SU-DHL-6 (cell line): ENCODE measurements at regions not wholly inside any gene's neighbourhood (a gene's known extent, or its start where the extent isn't known, plus 50 kb on each side); places are given as distances from the start of the nearest gene placed in this dataset.

Experiments used
- CTCF ChIP-seq: fragments of 200-600 bp; sonication (generic); IDR thresholded peaks from one replicate; pipeline ENCODE4 v1.5.1; 2017; ENCODE audit warnings: antibody characterized with exemption, mild to moderate bottlenecking, low read length, moderate library complexity; ENCODE audit not compliant: insufficient read depth, poor library complexity, severe bottlenecking
- EZH2phosphoT487 ChIP-seq: fragments of 200-600 bp; sonication (generic), shearing (Covaris generic); conservative IDR thresholded peaks from 2 replicates; pipeline ENCODE4 v1.6.1; 2018; ENCODE audit warnings: mild to moderate bottlenecking, antibody characterized with exemption, low read length, moderate library complexity, mixed read lengths

DNA sequence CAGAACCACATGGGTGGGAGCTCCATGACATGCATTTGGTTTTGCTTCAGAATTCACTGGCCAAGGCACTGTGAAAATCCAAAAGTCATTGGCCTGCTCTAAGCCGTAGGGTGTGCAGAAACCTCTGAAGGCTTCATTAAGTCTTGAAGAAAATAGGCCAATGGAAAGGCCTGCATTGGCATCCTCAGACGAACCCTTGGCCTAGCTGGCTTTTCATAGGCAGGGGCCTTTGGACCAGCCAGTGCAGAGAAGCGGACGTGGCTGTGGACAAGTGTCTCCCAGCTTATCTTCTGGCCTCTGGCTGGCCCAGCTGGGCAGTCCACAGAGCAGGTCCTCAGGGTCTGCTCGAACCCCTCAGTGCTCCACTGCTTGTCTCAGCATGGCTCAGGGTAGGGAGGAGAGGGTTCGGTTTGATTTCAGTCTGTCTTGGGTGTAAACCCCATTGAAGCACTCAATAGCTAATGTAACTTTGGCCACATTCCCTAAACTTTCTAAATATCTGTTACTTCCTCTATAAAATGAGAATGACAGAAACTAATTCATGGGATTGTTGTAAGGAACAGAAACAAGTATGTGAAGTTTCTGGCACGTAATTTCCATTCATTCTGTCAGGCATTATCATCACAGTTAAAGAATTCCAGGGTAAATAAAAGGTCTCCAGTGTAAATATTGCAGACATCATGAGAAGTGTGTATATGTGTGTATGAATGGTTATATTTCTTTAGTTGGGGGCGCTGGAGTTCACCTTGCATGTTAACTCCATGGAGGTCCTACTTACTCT is 125.5 kb downstream of the TFCP2L1 start:
- TF ChIP-seq CTCF, result no peak
- TF ChIP-seq EZH2phosphoT487, result no peak
